ENCODE measurements at regions not wholly inside any gene's neighbourhood (a gene's known extent, or its start where the extent isn't known, plus 50 kb on each side); places are given as distances from the start of the nearest gene placed in this dataset.
"Not testable (repeated sequence)": the region's sequence is repeated elsewhere in the genome, so short reads cannot be mapped to it uniquely, and the experiment has no call there.

GRCh38 chr6:141203902-141204575 lies 928.7 kb upstream of the GJE1 start:
- DNase-seq, result no peak

GRCh38 chr6:141202626-141203025 lies 930.1 kb upstream of the GJE1 start:
- no peak for DNase-seq

- no peak for DNase-seq
These were observed 933.7 kb upstream of the GJE1 start for GRCh38 chr6:141199074-141199473.

GRCh38 chr6:141195251-141195832 lies 937.4 kb upstream of the GJE1 start:
- DNase-seq, result no peak

GRCh38 chr6:141183368-141183767 lies 949.4 kb upstream of the GJE1 start:
- DNase-seq, result no peak

- DNase-seq, result not testable (repeated sequence)
These were observed 957.3 kb upstream of the GJE1 start for GRCh38 chr6:141175458-141175857.

- no peak for DNase-seq
These were observed 957.8 kb upstream of the GJE1 start for GRCh38 chr6:141174932-141175331.

- no peak for DNase-seq
These were observed 959.2 kb upstream of the GJE1 start for GRCh38 chr6:141173529-141173928.

- DNase-seq, result peak; percentile 91
These were observed 963.3 kb upstream of the GJE1 start for GRCh38 chr6:141169419-141169818.

- no peak for DNase-seq
These were observed 964.8 kb upstream of the GJE1 start for GRCh38 chr6:141167945-141168344.

- peak; percentile 48 for DNase-seq
These were observed 967.6 kb upstream of the GJE1 start for GRCh38 chr6:141165002-141165665.

GRCh38 chr6:141164042-141164743 lies 968.5 kb upstream of the GJE1 start:
- peak; percentile 45 for DNase-seq

- no peak for DNase-seq
These were observed 969.6 kb upstream of the GJE1 start for GRCh38 chr6:141163107-141163506.

GRCh38 chr6:141158740-141159139 lies 974.0 kb upstream of the GJE1 start:
- DNase-seq, result no peak

GRCh38 chr6:141153563-141153962 lies 979.2 kb upstream of the GJE1 start:
- DNase-seq, result no peak

- DNase-seq, result no peak
These were observed 979.8 kb upstream of the GJE1 start for GRCh38 chr6:141152951-141153350.

GRCh38 chr6:141151710-141152417 lies 980.9 kb upstream of the GJE1 start:
- no peak for DNase-seq

GRCh38 chr6:141141870-141142269 lies 990.9 kb upstream of the GJE1 start:
- DNase-seq, result no peak

GRCh38 chr6:141140905-141141304 lies 991.8 kb upstream of the GJE1 start:
- no peak for DNase-seq

- DNase-seq, result no peak
These were observed 993.3 kb upstream of the GJE1 start for GRCh38 chr6:141139461-141139860.

GRCh38 chr6:141134723-141135122 lies 998.0 kb upstream of the GJE1 start:
- DNase-seq, result no peak

- peak; percentile 30 for DNase-seq
These were observed 998.9 kb upstream of the GJE1 start for GRCh38 chr6:141133836-141134235.

GRCh38 chr6:141133346-141133745 lies 999.4 kb upstream of the GJE1 start:
- no peak for DNase-seq
